NCI-H1105 treated with DMSO at 0.1 percent for 48 hours (cell line): ENCODE measurements at regions not wholly inside any gene's neighbourhood (a gene's known extent, or its start where the extent isn't known, plus 50 kb on each side); places are given as distances from the start of the nearest gene placed in this dataset.
A peak's percentile ranks its signal among the peaks of the same experiment; 100 is the strongest.
"Not testable (repeated sequence)": the region's sequence is repeated elsewhere in the genome, so short reads cannot be mapped to it uniquely, and the experiment has no call there.

Source experiments
- DNase-seq: peaks from one replicate; lab custom pipeline; 2025; lab: John Stamatoyannopoulos, UW

DNA sequence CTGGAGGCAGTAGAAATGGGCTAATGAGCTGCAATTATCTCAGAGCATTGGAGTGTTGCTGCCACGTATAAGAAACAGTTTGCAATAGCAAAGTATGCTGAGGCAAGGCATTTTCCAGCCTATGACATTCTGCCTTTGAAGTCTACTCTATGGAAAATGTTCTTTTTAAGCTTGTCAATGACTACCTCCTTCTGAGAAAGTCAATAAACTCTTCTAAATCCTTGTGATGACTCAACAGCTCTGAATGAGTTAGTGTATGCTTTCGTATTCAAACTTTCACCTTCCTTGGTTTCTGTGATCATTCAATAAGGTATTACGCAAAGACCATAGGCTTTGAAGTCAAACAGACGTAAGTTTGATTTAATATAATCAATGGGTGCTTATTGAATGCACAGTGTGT is 111.2 kb downstream of the CAPZA3 start:
- DNase-seq: no peak

DNA sequence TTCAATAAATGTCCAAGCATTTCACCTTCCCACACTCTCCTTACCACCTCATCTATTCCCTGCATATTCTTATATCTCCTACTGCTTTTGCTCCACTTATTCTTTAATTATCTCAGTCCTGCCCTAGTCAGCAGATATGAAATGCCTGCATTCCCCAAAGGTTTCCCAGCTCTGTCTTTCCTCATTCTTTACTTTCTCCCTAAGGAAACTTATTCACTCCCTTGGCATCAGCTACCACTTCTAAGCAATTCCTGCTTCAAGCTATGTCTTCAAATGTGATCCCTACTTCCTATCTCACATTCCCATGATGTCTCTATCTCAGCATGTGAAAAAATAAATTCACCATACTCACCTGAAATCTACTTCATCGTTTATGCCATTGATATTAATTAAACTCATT is 111.8 kb downstream of the CAPZA3 start:
- DNase-seq: no peak

DNA sequence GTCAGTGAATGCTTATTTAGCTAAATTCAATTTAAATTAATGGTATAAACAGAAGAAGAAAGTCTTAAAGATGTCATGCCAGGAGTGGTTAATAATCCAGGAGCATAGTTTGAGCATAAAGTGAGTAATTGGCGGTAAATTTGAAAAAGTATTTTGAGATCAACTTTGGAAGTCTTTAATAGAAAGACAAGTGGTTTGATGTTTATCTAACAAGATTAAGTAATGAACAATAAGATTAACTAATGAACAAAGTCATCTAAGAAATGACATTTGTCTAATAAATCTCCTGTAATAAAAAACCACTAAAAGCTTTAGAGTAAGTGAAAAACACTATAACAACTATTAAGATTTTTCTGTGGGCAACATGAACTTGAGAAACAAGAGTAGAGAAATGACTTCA is 112.8 kb downstream of the CAPZA3 start:
- no peak for DNase-seq

DNA sequence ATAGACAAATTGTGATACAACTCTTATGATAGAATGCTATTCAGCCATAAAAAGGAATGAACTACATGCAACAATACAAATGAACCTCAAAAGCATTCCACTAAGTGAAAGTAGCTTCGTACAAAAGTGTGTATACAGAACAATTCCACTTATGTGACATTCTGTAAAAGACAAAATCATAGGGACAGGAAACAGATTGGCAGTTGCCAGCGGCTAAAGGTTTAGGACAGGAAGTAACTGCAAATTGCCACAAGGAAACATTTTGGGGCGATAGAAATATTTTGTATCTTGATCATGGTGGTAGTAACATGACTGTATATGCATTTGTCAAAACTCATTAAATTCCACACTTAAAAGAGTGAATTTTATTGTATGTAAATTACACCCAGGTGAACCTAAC is 113.4 kb downstream of the CAPZA3 start:
- DNase-seq: no peak

DNA sequence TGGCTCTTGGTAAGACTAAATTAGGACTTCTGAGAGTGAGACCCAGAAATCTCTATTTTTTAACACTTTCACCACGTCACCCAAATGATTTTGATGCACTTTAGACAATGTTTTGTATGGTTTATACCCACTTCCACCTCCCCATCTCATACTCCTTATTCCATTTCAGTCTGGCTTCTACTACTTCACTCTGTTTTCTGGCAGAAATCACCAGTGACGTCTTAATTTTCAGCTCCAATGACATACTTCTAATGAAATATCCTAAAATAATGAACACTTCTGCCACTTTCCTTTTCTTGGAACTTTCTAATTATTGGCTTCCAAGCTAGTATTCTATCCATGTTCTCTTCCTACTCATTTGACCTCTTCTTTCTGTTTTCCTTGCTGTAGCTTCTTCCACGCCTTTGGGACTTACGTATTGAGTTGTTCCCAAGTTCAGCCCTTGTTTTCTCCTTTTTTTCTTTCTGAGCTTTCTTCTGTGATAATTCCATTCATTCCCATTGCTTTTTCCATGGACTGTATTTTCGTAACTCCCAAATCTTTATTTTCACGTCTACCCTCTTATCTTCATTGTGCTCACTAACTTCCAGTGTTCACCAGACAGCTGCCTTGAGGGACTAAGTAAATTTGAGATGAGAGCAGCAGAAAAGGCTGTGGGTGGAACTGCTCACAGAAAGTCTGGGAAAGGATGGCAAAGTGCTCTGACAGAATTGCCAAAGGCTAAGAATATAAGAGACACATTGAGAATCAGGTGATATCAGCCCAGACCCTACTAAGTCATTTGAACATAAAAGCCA is 115.8 kb downstream of the CAPZA3 start:
- no peak for DNase-seq

DNA sequence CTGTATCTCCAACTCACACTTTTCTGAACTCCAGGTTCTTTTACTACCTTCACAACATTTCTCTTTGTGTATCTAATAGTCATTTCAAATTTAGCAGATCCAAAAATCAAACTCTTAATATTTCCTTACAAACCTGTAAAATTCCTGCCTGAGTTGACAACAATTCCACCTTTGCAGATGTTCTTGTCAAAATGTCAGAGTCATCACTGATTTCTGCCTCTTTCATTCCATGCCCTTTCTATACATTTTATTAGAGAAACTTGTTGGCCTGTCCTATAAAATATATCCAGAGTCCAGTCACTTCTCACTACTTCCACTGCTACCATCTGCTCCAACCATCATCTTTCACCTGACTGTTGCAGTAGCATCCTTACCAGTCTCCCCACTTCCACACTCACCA is 119.7 kb downstream of the CAPZA3 start:
- no peak for DNase-seq

DNA sequence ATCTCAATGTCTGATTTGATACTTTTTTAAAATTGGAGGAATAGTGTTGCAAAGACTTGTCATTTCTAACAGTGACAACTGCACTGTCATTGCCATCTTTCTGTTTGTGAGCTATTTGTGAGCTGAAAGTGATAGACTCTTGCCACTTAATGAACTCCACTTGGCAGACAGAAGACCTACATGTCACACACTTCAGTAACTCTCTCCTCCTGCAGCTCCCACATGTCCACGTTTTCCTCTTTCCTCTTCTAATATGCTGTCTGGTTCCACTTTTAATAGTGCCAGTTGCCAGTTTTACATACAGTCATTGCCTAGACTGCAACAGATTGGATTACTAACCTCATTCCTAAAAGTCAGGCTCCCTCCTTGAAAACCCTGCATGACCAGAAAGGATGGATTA is 121.5 kb downstream of the CAPZA3 start:
- no peak for DNase-seq

DNA sequence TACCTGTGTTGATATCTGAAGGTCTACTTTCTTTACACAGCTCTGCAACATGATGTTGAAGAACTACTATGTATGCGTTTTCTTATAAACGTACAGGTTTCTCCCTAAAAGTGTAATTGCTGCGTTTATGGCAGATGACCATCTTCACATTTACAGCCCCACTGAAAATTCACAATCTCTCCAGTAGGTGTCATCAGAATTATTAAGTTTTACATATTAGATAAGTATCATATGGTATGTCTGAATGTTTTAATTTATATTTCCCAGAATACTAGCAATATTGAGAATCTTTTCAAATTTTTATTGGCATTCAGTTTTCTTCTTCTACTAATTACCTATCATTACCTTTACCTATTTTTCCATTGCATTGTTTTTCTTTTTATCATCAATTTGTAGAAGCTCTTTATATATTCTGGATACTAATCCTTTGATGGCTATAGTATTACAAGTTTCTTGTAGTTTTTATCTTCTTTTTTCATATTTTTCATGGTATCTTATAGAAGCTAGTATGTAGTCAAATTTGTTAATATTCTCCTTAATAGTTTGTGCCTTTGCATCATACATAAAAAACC is 123.5 kb downstream of the CAPZA3 start:
- DNase-seq: peak; percentile 55

DNA sequence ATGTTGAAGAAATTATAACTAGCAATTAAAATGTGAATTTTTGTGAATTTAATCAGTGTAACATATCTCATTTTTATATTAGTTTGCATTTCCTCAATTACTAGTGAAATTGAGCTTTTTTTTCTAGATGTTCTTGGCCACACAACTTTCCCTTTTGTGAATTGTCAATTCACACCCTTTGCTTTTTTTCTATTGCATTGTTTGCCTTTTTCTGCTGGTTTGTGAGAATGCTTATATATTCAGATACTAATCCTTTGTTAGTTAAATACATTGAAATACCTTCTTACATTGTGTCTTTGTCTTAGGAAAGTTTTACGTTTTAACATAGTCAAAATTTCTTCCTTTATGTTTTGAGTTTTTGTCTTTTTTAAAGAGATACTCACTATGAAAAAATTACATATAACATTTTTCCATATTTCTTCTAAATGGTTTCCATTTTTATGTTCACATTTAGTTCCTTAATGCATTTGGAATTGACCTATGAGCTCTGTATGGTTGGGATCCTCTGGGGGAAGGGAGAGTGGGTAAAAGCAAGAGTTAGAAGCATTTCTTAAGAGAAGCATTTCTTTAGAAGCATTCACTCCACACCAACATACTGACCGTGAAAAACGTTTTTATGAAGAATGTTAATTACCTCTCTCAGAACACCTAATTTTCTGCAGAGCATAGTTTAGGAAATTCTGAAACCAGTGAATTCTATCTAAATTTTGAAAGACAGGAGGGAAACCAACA is 126.0 kb downstream of the CAPZA3 start:
- DNase-seq: no peak

DNA sequence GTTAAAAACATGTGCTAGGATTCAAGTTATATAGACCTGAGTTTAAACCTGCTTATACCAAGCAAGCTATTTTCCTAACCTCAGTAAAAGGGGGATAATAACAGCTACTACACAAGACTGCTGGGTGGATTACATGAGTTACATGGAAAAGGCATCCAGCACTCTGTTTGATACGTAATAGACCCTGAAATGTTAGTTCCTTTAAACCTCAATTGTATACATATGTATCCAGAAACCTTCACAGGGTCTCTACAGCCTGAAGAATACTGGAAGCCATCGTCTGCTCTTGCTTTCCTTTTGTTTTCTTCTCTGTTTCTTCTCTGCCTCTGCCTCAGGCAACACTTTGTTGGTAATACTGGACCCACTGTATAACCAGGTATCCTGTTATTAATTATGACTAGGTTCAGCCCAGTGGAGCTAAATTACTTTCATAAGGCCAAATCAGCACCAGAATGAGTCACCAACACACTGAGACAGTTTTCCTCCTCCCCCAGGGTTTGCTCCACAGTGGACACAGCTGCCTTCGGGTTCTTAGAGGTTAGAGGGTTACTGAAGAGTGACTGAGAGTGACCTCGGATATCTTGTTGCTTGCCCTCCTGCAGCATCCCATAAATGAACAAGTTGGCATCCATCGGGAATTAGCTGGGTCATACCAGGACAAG is 127.1 kb downstream of the CAPZA3 start:
- DNase-seq: no peak

DNA sequence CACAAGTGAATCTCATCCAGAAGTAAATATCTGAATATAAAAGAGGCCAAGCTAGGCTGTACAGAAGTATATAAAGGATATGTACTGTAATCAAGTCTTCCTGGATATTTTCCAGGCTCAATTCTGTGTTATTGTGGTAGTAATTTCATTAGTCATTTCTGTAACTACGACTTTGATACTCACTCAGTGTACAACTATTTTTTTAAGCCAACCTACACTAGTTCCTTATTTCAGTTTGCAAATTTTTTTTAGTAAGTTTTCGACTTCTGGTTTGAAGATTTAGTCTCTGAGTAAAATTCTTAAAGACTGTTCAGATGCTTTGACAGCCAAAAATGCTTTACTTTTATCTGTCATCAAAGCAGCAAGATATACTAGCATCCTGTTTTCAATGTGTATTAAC is 130.8 kb downstream of the CAPZA3 start:
- no peak for DNase-seq

DNA sequence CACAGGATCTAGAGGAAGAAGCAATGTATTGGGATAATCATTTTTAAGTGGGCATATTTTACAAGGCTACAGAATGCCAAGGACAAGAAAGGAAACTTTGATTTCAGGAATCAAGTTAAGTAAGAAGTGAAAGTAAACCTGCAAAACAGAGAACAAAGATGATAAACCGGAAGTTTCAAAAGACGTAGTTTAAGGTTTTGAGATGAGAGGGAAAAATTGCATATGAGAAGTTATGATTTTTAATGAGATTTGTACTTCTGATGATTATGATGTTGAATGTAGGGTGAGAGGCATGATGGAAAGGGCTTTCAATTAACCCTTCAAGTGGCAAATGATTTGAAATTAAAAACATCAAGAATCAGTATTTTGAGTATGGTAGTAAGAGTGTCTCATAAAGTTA is 134.9 kb downstream of the CAPZA3 start:
- no peak for DNase-seq

DNA sequence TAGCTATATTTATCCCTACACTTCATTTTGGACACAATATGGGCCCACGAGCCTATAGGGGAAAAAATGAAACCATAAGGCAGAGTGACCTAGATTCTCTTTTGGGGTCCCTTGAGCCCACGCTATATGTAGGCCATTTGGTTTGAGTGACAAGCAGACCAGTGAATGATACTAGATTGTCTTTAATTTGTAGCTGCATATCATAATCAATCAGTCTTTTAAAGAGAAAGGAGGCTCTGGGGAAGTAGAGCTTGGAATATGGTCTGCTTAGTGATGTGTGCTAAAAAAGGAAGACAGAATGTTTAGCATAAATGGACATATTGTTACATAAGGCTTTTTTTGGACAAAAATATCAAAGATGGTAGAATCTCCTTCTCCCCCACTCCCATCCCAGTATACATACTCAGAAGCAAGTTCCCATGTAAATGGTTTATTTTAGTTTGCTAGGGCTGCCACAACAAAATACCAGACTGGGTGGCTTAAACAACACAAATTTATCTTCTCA is 140.8 kb downstream of the CAPZA3 start:
- no peak for DNase-seq

DNA sequence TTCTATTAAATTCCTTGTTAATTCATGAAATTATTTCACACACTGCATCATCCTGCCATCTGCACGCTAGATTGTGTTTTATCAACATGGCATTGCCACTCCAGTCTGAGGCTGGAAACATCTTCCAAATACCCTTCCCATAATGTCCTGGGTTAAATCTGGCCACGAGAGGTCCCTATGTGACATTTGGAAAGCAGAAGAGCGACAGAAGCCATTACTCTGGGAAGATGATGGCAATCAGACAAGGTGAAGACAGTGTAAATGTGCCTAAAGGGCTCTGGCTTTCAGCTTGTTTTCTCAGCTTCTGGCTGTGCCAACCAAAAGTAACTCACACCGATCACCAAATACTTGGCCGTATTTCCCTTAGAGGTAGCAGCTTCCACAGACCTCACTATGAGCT is 144.8 kb downstream of the CAPZA3 start:
- DNase-seq: no peak

DNA sequence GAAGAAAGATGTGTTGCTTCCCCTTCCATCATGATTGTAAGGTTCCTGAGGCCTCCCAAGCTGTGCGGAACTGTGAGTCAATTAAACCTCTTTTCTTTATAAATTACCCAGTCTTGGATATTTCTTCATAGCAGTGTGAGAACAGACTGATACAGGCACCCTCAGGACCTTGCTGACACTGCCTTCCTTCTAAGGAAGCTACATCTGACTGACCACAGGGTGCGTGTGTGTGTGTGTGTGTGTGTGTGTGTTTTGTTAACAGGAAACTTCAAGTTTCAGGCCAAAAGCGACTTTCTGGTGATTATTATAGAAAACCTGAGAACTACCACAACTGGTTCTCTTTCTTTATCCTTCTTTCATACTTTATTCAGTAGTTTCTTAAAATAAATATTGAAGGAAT is 149.0 kb downstream of the CAPZA3 start:
- DNase-seq: no peak

DNA sequence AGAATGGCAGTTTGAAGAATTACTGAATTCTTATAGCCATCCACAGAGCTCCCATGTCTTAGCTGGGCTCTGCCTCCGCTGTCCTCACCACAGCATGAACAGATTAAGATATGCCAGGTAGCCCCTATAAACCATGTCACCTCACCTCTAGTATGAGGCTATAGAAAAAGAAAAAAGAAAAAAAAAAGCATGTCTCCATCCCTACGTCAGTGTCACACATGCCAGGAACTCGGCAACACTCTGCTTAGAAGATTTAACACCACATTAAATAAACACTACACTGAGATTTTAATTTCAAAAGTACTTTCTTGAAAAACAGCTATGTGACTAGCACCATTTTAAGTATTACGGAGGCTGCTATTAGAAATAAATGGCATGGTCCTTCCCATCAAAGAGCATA is 149.4 kb downstream of the CAPZA3 start:
- no peak for DNase-seq

DNA sequence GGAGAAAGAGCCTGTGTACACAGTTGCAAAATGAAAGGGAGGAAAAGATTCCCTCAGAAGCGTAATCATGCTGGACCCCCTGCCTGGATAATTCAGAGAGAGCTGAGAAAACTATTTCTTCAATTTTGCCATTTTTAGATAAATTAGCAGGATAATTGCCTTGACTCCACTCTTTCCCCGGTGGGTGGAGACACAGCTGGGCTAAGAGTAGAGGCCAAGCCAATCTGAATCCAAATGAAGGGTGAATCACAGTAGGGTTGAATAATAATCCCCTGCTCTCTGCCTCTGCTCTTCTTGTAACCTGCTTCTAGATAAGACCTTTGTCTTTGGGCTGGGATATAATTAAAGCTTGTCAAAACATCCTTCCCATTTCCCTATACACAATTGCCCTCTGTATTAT is 150.1 kb downstream of the CAPZA3 start:
- no peak for DNase-seq

DNA sequence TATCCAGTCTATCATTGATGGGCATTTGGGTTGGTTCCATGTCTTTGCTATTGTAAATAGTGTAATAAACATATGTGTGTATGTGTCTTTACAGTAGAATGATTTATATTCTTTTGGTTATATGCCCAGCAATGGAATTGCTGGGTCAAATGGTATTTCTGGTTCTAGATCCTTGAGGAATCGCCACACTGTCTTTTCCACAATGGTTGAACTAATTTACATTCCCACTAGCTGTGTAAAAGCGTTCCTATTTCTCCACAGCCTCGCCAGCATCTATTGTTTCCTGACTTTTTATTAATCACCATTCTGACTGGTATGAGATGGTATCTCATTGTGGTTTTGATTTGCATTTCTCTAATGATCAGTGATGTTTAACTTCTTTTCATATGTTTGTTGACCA is 152.7 kb downstream of the CAPZA3 start:
- DNase-seq: not testable (repeated sequence)

DNA sequence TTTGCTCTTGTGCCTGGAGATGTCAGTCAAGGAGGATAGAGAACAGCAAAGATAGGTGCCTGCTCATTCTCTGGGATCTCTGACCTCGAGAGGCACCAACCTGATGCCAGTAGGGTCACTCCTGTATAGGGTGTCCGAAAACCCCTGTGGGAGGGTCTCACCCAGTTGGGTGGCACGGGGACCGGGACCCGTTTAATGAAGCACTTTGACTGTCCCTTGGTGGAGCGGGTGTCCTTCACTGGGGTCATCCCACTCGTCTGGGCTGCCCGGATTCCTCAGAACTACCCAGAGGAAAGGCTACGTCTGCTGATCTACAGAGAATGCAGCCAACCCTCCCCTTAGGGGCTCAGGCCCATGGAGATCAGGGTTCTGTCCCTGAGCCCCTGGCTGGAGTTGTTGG is 157.6 kb downstream of the CAPZA3 start:
- no peak for DNase-seq

DNA sequence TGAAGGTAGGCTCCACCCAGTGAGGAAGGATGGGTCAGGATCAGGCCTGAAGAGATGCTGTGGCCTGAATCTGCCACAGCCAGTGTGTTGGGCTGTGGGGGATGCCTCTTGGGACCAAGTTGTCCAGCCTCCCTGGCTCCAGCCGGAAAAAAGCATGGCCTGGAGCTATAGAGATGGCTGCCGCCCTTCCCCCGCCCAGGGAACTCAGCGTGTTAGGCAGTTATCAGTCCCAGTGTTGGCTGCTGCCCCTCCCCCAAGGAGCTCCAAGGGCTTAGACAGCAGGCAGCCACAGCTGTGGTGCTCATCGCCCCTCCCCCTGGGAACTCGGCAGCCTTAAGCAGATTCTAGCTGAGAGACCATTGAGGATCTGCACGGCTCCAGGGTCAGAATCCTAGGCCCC is 158.0 kb downstream of the CAPZA3 start:
- DNase-seq: no peak

DNA sequence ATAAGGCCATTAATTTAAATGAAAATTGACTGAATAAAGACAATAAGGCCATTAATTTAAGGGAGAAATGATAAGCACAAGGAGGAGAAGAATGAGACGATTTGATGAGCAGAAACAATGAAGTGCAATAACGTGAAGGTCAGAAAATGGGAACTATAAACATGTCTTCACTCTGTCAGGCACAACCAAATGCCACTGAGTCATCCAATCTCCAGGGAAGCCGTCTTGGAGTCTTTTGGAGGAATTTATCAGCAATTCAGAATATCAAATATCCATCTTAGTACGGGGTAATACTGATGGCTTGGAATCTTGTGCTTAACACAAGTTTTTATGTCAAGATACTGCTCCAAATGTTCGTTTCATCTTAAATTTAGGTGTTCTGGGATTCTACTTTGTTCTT is 159.9 kb downstream of the CAPZA3 start:
- DNase-seq: no peak

DNA sequence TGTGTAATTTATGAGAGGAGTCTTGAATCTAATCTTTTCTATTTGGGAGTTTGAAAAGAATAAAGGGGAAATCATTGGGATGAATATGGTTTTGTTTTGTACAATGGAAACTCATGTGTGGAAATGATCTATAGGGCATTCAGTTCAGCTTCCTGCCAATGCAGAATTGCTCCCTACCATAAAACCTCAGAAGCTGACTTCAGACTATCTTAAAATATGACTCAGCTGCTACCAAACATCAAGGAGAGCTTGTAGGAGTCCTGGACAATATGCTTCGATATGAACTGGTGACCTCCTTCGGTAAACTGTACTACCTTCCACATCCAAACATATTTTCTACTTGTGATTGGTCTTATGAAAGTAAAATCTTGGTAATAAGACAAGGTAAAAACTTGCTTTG is 160.6 kb downstream of the CAPZA3 start:
- no peak for DNase-seq

DNA sequence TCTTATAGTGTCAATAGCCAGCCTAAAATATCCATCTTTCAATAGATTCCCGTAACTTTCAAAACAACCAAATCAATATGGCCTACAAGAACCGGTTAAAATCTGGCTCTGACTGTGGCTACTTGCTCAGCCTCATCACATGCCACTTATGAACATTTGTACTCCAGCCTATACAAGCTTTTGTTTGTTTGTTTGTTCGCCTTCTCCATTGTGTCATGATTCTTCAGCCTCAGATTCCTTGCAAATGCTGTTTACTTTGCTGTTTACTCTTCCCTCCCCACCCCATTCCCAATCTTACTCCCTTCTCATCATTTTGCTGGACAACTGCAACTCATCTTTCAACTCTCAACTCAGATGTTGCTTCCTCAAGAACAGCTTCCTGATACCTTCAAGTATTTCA is 161.2 kb downstream of the CAPZA3 start:
- DNase-seq: no peak
